ENCODE measurements at regions not wholly inside any gene's neighbourhood (a gene's known extent, or its start where the extent isn't known, plus 50 kb on each side); places are given as distances from the start of the nearest gene placed in this dataset.

DNA sequence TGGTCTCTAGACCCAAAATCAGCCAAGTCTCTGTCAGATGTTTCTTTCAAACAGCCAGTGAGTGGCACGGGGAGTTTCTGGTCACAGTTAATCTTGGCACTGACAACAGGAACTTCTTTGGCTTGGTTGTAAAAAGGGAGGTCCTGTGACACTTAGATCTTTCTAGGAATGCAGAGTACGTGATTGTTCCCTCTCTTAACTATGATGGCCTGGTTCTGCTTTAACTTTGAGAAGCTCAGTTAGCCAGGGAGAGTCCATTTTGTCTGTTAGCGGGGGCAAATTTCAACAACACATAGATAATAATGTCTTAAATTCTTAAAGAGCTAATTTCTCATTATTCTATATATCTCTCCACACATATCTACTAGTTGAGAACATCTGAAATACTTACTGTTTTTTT, 344.5 kb upstream of the LRRTM4 start:
- TF ChIP-seq, protein P1, sequence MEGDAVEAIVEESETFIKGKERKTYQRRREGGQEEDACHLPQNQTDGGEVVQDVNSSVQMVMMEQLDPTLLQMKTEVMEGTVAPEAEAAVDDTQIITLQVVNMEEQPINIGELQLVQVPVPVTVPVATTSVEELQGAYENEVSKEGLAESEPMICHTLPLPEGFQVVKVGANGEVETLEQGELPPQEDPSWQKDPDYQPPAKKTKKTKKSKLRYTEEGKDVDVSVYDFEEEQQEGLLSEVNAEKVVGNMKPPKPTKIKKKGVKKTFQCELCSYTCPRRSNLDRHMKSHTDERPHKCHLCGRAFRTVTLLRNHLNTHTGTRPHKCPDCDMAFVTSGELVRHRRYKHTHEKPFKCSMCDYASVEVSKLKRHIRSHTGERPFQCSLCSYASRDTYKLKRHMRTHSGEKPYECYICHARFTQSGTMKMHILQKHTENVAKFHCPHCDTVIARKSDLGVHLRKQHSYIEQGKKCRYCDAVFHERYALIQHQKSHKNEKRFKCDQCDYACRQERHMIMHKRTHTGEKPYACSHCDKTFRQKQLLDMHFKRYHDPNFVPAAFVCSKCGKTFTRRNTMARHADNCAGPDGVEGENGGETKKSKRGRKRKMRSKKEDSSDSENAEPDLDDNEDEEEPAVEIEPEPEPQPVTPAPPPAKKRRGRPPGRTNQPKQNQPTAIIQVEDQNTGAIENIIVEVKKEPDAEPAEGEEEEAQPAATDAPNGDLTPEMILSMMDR (IDR thresholded peaks at IDR 0.05), result no peak
- no peak for TF ChIP-seq POLR2A (IDR thresholded peaks at IDR 0.05)

All from testis (tissue), 2 donors.